GM12878 (cell line): ENCODE measurements at regions not wholly inside any gene's neighbourhood (a gene's known extent, or its start where the extent isn't known, plus 50 kb on each side); places are given as distances from the start of the nearest gene placed in this dataset.

Experiments
- ATAC-seq: fragments of 200-7000 bp; cut with Tn5 transposase; 3 replicates; pipeline ENCODE4 v1.9.1; 2020; ENCODE audit warnings: mild to moderate bottlenecking, moderate library complexity
- BruUV-seq: library from RNA; stranded (reverse); fragments of 400-500 nt; replicated peaks from 2 replicates; lab custom pipeline; 2021; lab: Mats Ljungman, UMichigan
- CTCF ChIA-PET: fragments of 300-600 bp; sonication (Branson Sonifier 250); formaldehyde crosslinking; extraction: SDS; loops from one replicate; lab custom pipeline; 2021; ENCODE audit warnings: inconsistent platforms; lab: Yijun Ruan, JAX
- POLR2A ChIA-PET: fragments of 350-600 bp; formaldehyde crosslinking; extraction: SDS; loops from one replicate; lab custom pipeline; 2021; ENCODE audit warnings: inconsistent platforms; lab: Charles Lee
- RAD21 ChIA-PET: fragments of 300-600 bp; sonication (Branson Sonifier 250); formaldehyde crosslinking; loops from one replicate; lab custom pipeline; 2023; ENCODE audit warnings: antibody characterized with exemption; ENCODE audit not compliant: unreplicated experiment; lab: Charles Lee
- SMC1A ChIA-PET: fragments of 300-600 bp; sonication (Branson Sonifier 250); formaldehyde crosslinking; loops from one replicate; lab custom pipeline; 2023; ENCODE audit not compliant: unreplicated experiment, uncharacterized antibody; lab: Charles Lee
- DNase-seq: peaks from one replicate; pipeline ENCODE4 v3.0.0-alpha.2; 2011; ENCODE audit warnings: low read depth, low spot score
- FAIRE-seq: peaks from 3 replicates; lab custom pipeline; 2011; peaks lifted over from hg19 to GRCh38; lab: Jason Lieb, UNC
- H2AFZ ChIP-seq: 2 replicates; pipeline ENCODE4 v1.6.0; 2011; ENCODE audit warnings: low read depth, low read length, control low read depth; ENCODE audit not compliant: control insufficient read depth
- H3K27ac ChIP-seq: 2 replicates; pipeline ENCODE4 v1.5.1; 2011; ENCODE audit warnings: control low read depth; ENCODE audit not compliant: control insufficient read depth, insufficient read depth
- H3K27me3 ChIP-seq, 2 experiments: replicated peaks in 1 of 2; 2 replicates each; pipeline versions ENCODE4 v1.6.0 to v1.6.1; 2011; ENCODE audit warnings: low read length in 1 of 2; ENCODE audit not compliant: control insufficient read depth in 2 of 2, insufficient read depth in 2 of 2
- H3K36me3 ChIP-seq, 2 experiments: 2 replicates each; pipeline ENCODE4 v1.5.1; 2011; ENCODE audit warnings: low read length in 1 of 2; ENCODE audit not compliant: control insufficient read depth in 2 of 2, insufficient read depth in 2 of 2
- H3K4me1 ChIP-seq: 2 replicates; pipeline ENCODE4 v1.6.1; 2011; ENCODE audit warnings: mild to moderate bottlenecking, low read length, moderate library complexity, mixed read lengths; ENCODE audit not compliant: control insufficient read depth, insufficient read depth
- H3K4me2 ChIP-seq: 2 replicates; pipeline ENCODE4 v1.6.0; 2011; ENCODE audit warnings: control low read depth; ENCODE audit not compliant: control insufficient read depth, insufficient read depth
- H3K4me3 ChIP-seq: fragments of 200-600 bp; sonication (generic); 2 replicates; pipeline ENCODE4 v1.5.1; 2016
- H3K79me2 ChIP-seq: 2 replicates; pipeline ENCODE4 v1.6.0; 2011; ENCODE audit warnings: low read length; ENCODE audit not compliant: control insufficient read depth, insufficient read depth
- H3K9ac ChIP-seq: 2 replicates; pipeline ENCODE4 v1.8.0; 2011; ENCODE audit warnings: low read length, control low read depth, mixed read lengths; ENCODE audit not compliant: control insufficient read depth, insufficient read depth
- H3K9me3 ChIP-seq: replicated peaks from 3 replicates; pipeline ENCODE4 v1.5.1; 2011; ENCODE audit warnings: mild to moderate bottlenecking, low read length; ENCODE audit not compliant: control insufficient read depth, insufficient read depth
- H4K20me1 ChIP-seq: 2 replicates; pipeline ENCODE4 v1.6.0; 2011; ENCODE audit not compliant: control insufficient read depth, insufficient read depth
- BMI1 ChIP-seq: fragments of 450-650 bp; IDR thresholded peaks from 2 replicates; pipeline ENCODE4 v1.6.1; 2016; ENCODE audit warnings: mild to moderate bottlenecking, moderate library complexity, borderline replicate concordance
- CHD4 ChIP-seq: fragments of 200-600 bp; sonication (generic); IDR thresholded peaks from 2 replicates; pipeline ENCODE4 v1.6.1; 2016; ENCODE audit warnings: mild to moderate bottlenecking
- FOXK2 ChIP-seq: fragments of 450-650 bp; IDR thresholded peaks from 2 replicates; pipeline ENCODE4 v1.6.1; 2017; ENCODE audit warnings: mild to moderate bottlenecking, moderate library complexity
- HDAC2 ChIP-seq: fragments of 200-600 bp; sonication (generic); IDR thresholded peaks from 2 replicates; pipeline ENCODE4 v1.6.1; 2017
- HDGF ChIP-seq: fragments of 450-650 bp; IDR thresholded peaks from 2 replicates; pipeline ENCODE4 v1.6.1; 2016; ENCODE audit warnings: antibody characterized with exemption
- HSF1 ChIP-seq: fragments of 150-350 bp; IDR thresholded peaks from 2 replicates; pipeline ENCODE4 v1.6.1; 2014; ENCODE audit warnings: mild to moderate bottlenecking, low read depth, low read length
- IRF5 ChIP-seq: fragments of 450-650 bp; IDR thresholded peaks from 2 replicates; pipeline ENCODE4 v1.6.1; 2017; ENCODE audit warnings: borderline replicate concordance
- MYB ChIP-seq: fragments of 150-350 bp; IDR thresholded peaks from 2 replicates; pipeline ENCODE4 v1.6.1; 2014; ENCODE audit warnings: mild to moderate bottlenecking, low read depth, low read length, borderline replicate concordance
- POLR2AphosphoS5 ChIP-seq: IDR thresholded peaks from 2 replicates; pipeline ENCODE4 v1.6.1; 2011; ENCODE audit warnings: mild to moderate bottlenecking, low read length, inconsistent platforms
- RAD21 ChIP-seq: IDR thresholded peaks from 2 replicates; pipeline ENCODE4 v1.6.1; 2011; ENCODE audit warnings: mild to moderate bottlenecking, low read depth, low read length, moderate library complexity; ENCODE audit not compliant: insufficient read depth
- RUNX3 ChIP-seq: IDR thresholded peaks from 2 replicates; pipeline ENCODE4 v1.6.1; 2012; ENCODE audit warnings: low read length, inconsistent platforms
- SP1 ChIP-seq: IDR thresholded peaks from one replicate; pipeline ENCODE4 v1.6.1; 2011; ENCODE audit warnings: low read depth, low read length
- TARDBP ChIP-seq: IDR thresholded peaks from 2 replicates; pipeline ENCODE4 v1.6.1; 2016; ENCODE audit warnings: borderline replicate concordance
- ZBTB33 ChIP-seq: fragments of 450-650 bp; IDR thresholded peaks from 2 replicates; pipeline ENCODE4 v1.6.1; 2017; ENCODE audit warnings: mild to moderate bottlenecking
- WGBS: methylation state at CpG from one replicate; pipeline ENCODE4 v1.1.6; 2016; ENCODE audit warnings: low lambda C conversion rate; ENCODE audit not compliant: insufficient replicate concordance, insufficient coverage; ENCODE audit errors: missing lambda C conversion rate; 5-methylcytosine and 5-hydroxymethylcytosine counted together
- in situ Hi-C: fragments of 300-500 bp; cut with MboI; formaldehyde crosslinking; loops from 9 replicates; pipeline ENCODE4 v1.14.3; 2018; ENCODE audit warnings: mixed read lengths
- intact Hi-C: fragments of 100-400 bp; cut with micrococcal nuclease; formaldehyde crosslinking; loops from one replicate; pipeline ENCODE4 v1.14.2; 2022; ENCODE audit not compliant: unreplicated experiment
- TF ChIP-seq, protein P1 (sequence below): IDR thresholded peaks from 2 replicates; pipeline ENCODE4 v1.6.1; 2012; ENCODE audit warnings: low read depth, low read length, improper control_type of control experiment
- TF ChIP-seq, protein P2 (sequence below): fragments of 450-650 bp; IDR thresholded peaks from 2 replicates; pipeline ENCODE4 v1.6.1; 2017; ENCODE audit warnings: low read depth, mild to moderate bottlenecking, moderate library complexity
- TF ChIP-seq, protein P3 (sequence below): fragments of 450-650 bp; IDR thresholded peaks from 2 replicates; pipeline ENCODE4 v1.6.1; 2017; ENCODE audit warnings: mild to moderate bottlenecking, low read depth, inconsistent platforms; ENCODE audit not compliant: poor library complexity, severe bottlenecking

- TF ChIP-seq BMI1 = no peak
- no peak for TF ChIP-seq CHD4
- TF ChIP-seq, protein P1, sequence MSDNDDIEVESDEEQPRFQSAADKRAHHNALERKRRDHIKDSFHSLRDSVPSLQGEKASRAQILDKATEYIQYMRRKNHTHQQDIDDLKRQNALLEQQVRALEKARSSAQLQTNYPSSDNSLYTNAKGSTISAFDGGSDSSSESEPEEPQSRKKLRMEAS = no peak
- TF ChIP-seq IRF5 = no peak
- no peak for TF ChIP-seq MYB
- TF ChIP-seq RUNX3 = no peak
- no peak for TF ChIP-seq HSF1
- TF ChIP-seq POLR2AphosphoS5 = no peak
- TF ChIP-seq HDAC2 = no peak
- TF ChIP-seq, protein P2, sequence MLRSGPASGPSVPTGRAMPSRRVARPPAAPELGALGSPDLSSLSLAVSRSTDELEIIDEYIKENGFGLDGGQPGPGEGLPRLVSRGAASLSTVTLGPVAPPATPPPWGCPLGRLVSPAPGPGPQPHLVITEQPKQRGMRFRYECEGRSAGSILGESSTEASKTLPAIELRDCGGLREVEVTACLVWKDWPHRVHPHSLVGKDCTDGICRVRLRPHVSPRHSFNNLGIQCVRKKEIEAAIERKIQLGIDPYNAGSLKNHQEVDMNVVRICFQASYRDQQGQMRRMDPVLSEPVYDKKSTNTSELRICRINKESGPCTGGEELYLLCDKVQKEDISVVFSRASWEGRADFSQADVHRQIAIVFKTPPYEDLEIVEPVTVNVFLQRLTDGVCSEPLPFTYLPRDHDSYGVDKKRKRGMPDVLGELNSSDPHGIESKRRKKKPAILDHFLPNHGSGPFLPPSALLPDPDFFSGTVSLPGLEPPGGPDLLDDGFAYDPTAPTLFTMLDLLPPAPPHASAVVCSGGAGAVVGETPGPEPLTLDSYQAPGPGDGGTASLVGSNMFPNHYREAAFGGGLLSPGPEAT = no peak
- TF ChIP-seq HDGF = no peak
- no peak for TF ChIP-seq TARDBP
- TF ChIP-seq RAD21 = no peak
- TF ChIP-seq, protein P3, sequence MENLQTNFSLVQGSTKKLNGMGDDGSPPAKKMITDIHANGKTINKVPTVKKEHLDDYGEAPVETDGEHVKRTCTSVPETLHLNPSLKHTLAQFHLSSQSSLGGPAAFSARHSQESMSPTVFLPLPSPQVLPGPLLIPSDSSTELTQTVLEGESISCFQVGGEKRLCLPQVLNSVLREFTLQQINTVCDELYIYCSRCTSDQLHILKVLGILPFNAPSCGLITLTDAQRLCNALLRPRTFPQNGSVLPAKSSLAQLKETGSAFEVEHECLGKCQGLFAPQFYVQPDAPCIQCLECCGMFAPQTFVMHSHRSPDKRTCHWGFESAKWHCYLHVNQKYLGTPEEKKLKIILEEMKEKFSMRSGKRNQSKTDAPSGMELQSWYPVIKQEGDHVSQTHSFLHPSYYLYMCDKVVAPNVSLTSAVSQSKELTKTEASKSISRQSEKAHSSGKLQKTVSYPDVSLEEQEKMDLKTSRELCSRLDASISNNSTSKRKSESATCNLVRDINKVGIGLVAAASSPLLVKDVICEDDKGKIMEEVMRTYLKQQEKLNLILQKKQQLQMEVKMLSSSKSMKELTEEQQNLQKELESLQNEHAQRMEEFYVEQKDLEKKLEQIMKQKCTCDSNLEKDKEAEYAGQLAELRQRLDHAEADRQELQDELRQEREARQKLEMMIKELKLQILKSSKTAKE = no peak
- no peak for TF ChIP-seq SP1
- TF ChIP-seq ZBTB33 = no peak
- no peak for TF ChIP-seq FOXK2
- H3K4me1 ChIP-seq = no peaks in the 10 kb centered on the region
- in situ Hi-C loops = no loop called here
- ChIA-PET SMC1A (interaction anchor here (0.5 kb wide), 1 partner anchor 467 kb away, joined by 4 read pairs; no protein-coding TSS in a partner anchor), CTCF (no interaction called here), POLR2A (no interaction called here), RAD21 (no interaction called here)
- 15% methylated on average over 7 of the region's 7 CpGs for WGBS
- no peaks in the 10 kb centered on the region for H3K9me3 ChIP-seq
- H2AFZ ChIP-seq = no peak overlapping the region
- H3K27me3 ChIP-seq = no peaks in the 10 kb centered on the region
- H4K20me1 ChIP-seq = no peaks in the 10 kb centered on the region
- ATAC-seq (no peak), FAIRE-seq (no peak), DNase-seq (no peak)
- no TSS peak for BruUV-seq
- H3K4me2 ChIP-seq = no peak overlapping the region
- H3K79me2 ChIP-seq = no peaks in the 10 kb centered on the region
- no peak overlapping the region for H3K9ac ChIP-seq
- H3K4me3 ChIP-seq = no peak overlapping the region
- H3K36me3 ChIP-seq = no peaks in the 10 kb centered on the region
- intact Hi-C loops = no loop called here
- no peak overlapping the region for H3K27ac ChIP-seq
Observed at GRCh38 chr13:94878602-94879165, 166.3 kb upstream of the SOX21 start.
